ENCODE measurements at regions not wholly inside any gene's neighbourhood (a gene's known extent, or its start where the extent isn't known, plus 50 kb on each side); places are given as distances from the start of the nearest gene placed in this dataset.
"Not testable (repeated sequence)": the region's sequence is repeated elsewhere in the genome, so short reads cannot be mapped to it uniquely, and the experiment has no call there.

DNA sequence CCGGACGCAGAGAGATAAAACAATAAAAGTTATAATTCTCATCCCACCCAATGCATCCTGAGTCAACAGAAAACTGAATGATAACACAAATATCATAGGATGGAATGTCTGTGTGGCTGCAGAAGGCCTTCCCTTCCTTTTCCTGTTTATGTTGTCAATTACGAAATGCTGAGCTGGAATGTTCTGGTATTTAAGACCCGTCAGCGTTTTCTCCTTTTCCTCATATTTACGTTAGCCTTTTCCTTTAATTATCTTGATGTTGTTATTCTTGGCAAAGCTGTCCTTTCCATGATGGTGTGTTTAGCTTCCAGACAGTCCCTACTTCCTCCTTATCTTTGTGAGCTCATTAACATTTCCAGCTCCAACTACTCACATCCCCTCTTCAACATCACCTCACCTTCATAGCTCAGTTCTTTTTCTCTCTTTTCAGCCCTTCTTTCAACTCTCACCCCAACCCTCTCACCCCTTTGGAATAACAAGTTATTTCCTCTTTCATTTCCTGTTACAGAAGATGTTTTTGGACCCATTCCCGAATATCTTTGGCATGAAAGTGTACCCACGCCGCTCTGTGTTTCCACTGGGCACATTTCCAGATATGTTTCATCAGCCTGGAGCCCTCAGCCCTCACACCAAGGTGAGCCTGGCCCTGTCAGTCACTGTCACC is 221.6 kb downstream of the NR2F1-AS1 start:
- H3K27ac Mint-ChIP-seq: no peak overlapping the region
- DNase-seq (no peak), ATAC-seq (no peak)
- H3K4me1 Mint-ChIP-seq: no peaks in the 10 kb centered on the region
- POLR2A ChIA-PET: no interaction called here
- peaks cover 0 to 11% (median 7%) of the 10 kb centered on the region in 5 donors for H3K27me3 Mint-ChIP-seq
- H3K36me3 Mint-ChIP-seq: no peaks in the 10 kb centered on the region
- no peak overlapping the region for H3K4me3 Mint-ChIP-seq
- peaks cover 0 to 11% (median 0%) of the 10 kb centered on the region in 9 donors for H3K9me3 Mint-ChIP-seq

DNA sequence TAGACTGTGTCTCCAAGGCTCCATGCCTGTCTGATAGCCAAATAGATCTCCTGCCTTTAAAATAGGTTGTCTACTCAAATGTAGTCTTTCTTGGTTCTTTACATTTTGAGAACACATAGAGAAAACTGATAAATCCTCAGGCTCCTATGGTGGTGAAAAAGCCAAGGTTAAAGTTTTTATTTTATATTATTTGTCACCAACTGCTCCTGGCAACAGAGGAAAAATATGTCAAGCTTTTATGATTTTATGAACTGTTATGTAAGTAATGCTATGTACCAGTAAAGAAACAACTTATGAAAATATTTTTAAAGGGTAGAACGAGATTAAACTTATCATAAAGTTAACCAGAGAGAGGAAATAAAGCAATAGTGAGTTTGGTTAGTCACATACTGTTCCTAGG is 222.8 kb downstream of the NR2F1-AS1 start:
- Mint-ChIP-seq H3K27ac (no peak overlapping the region), H3K4me1 (no peaks in the 10 kb centered on the region), H3K4me3 (no peak overlapping the region), H3K9me3 (peaks cover 0 to 14% (median 0%) of the 10 kb centered on the region in 9 donors), H3K36me3 (no peaks in the 10 kb centered on the region), H3K27me3 (peaks cover 0 to 11% (median 7%) of the 10 kb centered on the region in 5 donors)
- no peak for ATAC-seq
- DNase-seq: no peak
- POLR2A ChIA-PET: no interaction called here

DNA sequence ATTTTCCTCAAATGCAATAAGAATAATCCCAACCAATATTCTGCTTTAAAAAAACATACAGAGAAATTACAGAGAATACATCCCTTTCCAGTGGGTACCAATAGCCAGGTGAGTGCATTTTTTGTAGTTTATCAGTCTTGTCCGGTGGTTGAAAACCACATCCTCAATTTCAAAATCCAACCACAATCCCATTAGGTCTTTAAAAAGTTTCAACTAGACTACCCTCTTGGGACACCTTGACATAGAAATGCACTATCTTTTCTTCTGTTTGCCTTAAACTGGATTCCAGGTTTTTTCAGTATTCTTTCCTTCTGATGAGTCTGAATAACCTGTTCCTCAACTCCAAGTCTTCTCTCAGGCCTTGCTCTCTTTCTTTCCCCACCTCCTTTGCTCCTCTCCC is 223.3 kb downstream of the NR2F1-AS1 start:
- Mint-ChIP-seq H3K9me3 (peaks cover 0 to 14% (median 0%) of the 10 kb centered on the region in 9 donors), H3K4me1 (no peaks in the 10 kb centered on the region), H3K4me3 (no peak overlapping the region), H3K36me3 (no peaks in the 10 kb centered on the region), H3K27ac (no peak overlapping the region), H3K27me3 (peaks cover 0 to 11% (median 7%) of the 10 kb centered on the region in 5 donors)
- POLR2A ChIA-PET: no interaction called here
- no peak for ATAC-seq
- no peak for DNase-seq

DNA sequence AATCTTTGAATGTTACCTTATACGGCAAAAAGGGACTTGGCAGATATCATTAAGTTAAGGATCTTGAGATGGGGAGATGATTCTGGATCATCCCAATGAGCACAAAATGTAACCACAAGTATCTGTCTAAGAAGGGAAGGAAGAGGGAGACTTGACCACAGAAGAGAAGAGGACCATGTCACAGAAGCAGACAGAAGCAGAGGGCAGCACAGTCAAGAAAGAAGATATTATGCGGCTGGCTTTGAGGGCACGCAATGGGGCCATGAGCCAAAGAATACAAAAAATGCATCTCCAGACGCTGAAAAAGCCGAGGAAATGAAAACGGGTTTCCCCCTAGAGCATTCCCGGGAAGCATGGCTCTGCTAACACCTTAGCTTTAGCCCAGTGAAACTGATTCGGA is 225.3 kb downstream of the NR2F1-AS1 start:
- Mint-ChIP-seq H3K36me3 (no peaks in the 10 kb centered on the region), H3K4me1 (no peaks in the 10 kb centered on the region), H3K4me3 (no peak overlapping the region), H3K9me3 (peaks cover 0 to 19% (median 0%) of the 10 kb centered on the region in 9 donors), H3K27ac (no peak overlapping the region), H3K27me3 (peaks cover 0 to 11% (median 7%) of the 10 kb centered on the region in 5 donors)
- ATAC-seq (no peak), DNase-seq (no peak)
- POLR2A ChIA-PET: no interaction called here

DNA sequence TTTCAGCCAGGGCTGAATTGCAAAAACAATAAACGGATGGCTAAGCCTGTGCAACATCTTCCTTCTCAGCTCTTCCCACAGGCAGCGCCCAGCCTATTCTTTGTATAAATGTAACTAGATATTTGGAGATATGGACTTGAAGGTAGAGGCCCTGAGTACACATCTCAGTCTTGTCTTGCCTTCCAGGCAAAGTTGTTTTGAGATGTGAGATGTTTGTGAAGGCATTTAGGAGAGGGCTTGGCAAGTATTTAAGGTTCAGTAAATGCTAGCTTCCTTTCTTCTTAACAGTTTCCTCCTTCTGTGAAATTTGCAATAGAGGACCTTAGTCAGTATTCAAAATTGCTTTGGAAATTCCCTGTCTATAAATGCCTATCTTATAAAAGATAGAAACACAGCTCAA is 228.8 kb downstream of the NR2F1-AS1 start:
- Mint-ChIP-seq H3K9me3 (peaks cover 0 to 19% (median 2%) of the 10 kb centered on the region in 9 donors), H3K4me1 (no peaks in the 10 kb centered on the region), H3K36me3 (no peaks in the 10 kb centered on the region), H3K27me3 (peaks cover 0 to 10% (median 0%) of the 10 kb centered on the region in 5 donors), H3K27ac (no peak overlapping the region), H3K4me3 (no peak overlapping the region)
- POLR2A ChIA-PET: no interaction called here
- no peak for ATAC-seq
- DNase-seq: no peak

DNA sequence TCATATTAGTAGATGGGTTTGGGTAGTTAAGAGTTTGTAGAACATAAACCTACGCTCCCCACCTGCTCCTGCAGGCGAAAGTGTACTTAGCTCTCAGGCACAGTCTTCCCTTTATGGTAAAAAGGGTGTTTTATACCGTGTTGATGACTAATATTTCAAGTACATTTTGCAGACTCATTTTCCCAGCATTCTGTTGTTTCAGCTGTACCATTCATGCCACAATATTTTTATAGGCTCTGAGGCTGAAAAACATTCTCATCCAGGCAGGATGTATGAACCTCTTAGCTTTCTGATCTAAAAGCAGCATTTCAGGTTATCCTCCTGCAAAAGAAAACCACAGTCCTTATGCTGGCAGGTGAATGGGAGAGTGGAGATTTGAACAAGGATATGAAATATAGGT is 231.4 kb downstream of the NR2F1-AS1 start:
- DNase-seq (no peak), ATAC-seq (no peak)
- H3K9me3 Mint-ChIP-seq: peaks cover 0 to 16% (median 4%) of the 10 kb centered on the region in 9 donors
- no peaks in the 10 kb centered on the region for H3K4me1 Mint-ChIP-seq
- POLR2A ChIA-PET: no interaction called here
- H3K27me3 Mint-ChIP-seq: peaks cover 0 to 7% (median 0%) of the 10 kb centered on the region in 5 donors
- no peak overlapping the region for H3K27ac Mint-ChIP-seq
- no peaks in the 10 kb centered on the region for H3K36me3 Mint-ChIP-seq
- H3K4me3 Mint-ChIP-seq: no peak overlapping the region

DNA sequence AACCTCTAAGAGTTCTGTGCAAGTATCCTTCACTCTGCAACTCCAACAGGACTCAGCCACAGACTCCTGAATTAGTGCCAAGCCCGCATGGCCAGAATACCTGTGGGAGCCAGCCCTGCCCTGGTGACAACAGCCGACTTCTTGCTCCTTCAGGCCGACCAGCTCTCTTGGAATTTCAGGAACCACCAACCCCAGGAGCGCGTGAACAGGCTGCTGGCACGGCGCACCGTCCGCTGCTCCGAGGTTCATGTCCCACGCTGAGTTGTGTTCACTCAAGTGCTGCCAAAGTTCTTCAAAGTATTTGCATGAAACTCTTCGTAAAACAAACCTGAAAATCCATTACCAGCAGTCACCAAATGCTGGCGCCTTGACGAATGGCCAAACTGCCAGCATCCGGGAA is 232.8 kb downstream of the NR2F1-AS1 start:
- ATAC-seq (no peak), DNase-seq (no peak)
- Mint-ChIP-seq H3K27ac (no peak overlapping the region), H3K4me3 (no peak overlapping the region), H3K4me1 (no peaks in the 10 kb centered on the region), H3K9me3 (peaks cover 0 to 13% (median 4%) of the 10 kb centered on the region in 9 donors), H3K27me3 (peaks cover 0 to 7% (median 0%) of the 10 kb centered on the region in 5 donors), H3K36me3 (no peaks in the 10 kb centered on the region)
- POLR2A ChIA-PET: no interaction called here

DNA sequence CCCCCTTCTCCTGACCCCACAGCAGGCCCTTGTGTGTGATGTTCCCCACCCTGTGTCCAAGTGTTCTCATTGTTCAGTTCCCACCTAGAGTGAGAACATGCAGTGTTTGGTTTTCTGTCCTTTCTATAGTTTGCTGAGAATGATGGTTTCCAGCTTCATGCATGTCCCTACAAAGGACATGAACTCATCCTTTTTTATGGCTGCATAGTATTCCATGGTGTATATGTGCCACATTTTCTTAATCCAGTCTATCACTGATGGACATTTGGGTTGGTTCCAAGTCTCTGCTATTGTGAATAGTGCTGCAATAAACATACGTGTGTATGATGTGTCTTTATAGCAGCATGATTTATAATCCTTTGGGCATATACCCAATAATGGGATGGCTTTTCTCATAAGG is 234.2 kb downstream of the NR2F1-AS1 start:
- H3K4me3 Mint-ChIP-seq, H3K4me1 Mint-ChIP-seq, POLR2A ChIA-PET, DNase-seq, H3K36me3 Mint-ChIP-seq, H3K27ac Mint-ChIP-seq, ATAC-seq, H3K27me3 Mint-ChIP-seq: not testable (repeated sequence)
- peaks cover 0 to 14% (median 2%) of the 10 kb centered on the region in 9 donors for H3K9me3 Mint-ChIP-seq

DNA sequence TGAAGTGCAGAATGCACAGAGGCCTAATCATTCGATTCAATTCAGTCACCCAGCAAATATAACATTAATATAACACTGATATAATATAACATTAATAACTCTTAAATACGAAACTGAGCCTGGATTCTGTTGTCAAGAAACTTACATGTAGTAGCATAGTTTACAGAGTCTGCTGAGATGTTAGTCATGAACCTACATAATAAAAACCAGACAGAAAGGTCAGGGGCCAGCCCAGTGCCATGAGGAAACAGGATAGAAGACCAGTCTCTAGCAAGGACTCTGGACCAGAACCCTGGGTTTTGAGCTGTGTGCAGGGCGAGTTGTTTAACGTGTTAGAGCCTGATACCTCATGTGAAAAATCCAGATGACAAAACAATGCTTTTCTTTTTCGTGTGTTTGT is 234.7 kb downstream of the NR2F1-AS1 start:
- Mint-ChIP-seq H3K27me3 (peaks cover 0 to 7% (median 0%) of the 10 kb centered on the region in 5 donors), H3K36me3 (no peaks in the 10 kb centered on the region), H3K4me3 (no peak overlapping the region), H3K9me3 (peaks cover 0 to 12% (median 2%) of the 10 kb centered on the region in 9 donors), H3K4me1 (no peaks in the 10 kb centered on the region), H3K27ac (no peak overlapping the region)
- ATAC-seq (no peak), DNase-seq (no peak)
- POLR2A ChIA-PET: no interaction called here

DNA sequence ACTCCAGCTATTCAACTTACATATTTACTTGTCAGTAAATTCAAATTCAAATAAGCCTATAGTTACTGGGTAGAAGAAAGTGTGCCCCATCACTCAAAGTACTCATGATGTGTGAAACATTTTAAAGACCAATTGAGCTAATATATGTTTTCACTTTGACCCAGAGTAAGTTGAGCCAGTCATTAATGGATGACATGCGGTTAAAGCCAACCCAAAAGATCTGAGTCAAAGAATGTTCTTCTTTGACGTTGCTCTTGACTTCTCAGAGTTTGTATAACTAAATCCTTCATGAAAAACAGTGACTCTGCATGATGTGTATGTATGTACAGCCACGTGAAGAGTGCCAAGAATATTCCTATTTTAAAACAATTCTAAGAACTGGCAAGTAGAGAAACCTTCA is 237.4 kb downstream of the NR2F1-AS1 start:
- ATAC-seq (no peak), DNase-seq (no peak)
- no peaks in the 10 kb centered on the region for H3K4me1 Mint-ChIP-seq
- no peak overlapping the region for H3K4me3 Mint-ChIP-seq
- no peak overlapping the region for H3K27ac Mint-ChIP-seq
- POLR2A ChIA-PET: no interaction called here
- no peaks in the 10 kb centered on the region for H3K36me3 Mint-ChIP-seq
- H3K27me3 Mint-ChIP-seq: peaks cover 0 to 3% (median 0%) of the 10 kb centered on the region in 5 donors
- peaks cover 0 to 14% (median 2%) of the 10 kb centered on the region in 9 donors for H3K9me3 Mint-ChIP-seq

DNA sequence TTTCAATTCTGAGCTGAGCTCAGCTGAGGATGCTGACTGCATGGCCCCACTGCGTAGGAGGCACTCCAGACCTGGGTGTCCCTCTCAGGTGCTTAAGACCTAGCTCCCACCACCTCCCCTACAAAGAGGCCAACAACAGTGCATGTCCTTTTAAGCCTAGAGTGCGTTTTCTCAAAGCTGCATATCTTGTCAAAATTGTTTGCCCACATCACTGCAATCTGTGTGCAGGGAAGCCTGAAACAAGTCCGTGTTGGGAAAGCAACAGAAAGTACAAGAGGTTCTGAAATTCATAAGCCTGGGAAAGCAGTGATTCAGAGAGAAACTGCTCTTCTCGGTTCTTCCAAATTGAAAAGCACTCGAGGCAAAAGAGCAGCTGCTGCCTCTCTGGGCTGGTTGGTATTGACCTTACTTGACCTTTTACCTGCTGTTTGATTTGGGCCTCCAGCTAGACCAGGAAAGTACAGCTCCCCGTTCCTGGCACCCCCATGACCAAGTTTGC is 238.4 kb downstream of the NR2F1-AS1 start:
- POLR2A ChIA-PET: no interaction called here
- Mint-ChIP-seq H3K27me3 (peaks cover 0 to 1% (median 0%) of the 10 kb centered on the region in 5 donors), H3K9me3 (peaks cover 0 to 14% (median 0%) of the 10 kb centered on the region in 9 donors), H3K4me1 (no peaks in the 10 kb centered on the region), H3K27ac (no peak overlapping the region), H3K4me3 (no peak overlapping the region), H3K36me3 (peaks cover 0 to 1% (median 0%) of the 10 kb centered on the region in 3 donors)
- DNase-seq: no peak
- ATAC-seq: no peak

DNA sequence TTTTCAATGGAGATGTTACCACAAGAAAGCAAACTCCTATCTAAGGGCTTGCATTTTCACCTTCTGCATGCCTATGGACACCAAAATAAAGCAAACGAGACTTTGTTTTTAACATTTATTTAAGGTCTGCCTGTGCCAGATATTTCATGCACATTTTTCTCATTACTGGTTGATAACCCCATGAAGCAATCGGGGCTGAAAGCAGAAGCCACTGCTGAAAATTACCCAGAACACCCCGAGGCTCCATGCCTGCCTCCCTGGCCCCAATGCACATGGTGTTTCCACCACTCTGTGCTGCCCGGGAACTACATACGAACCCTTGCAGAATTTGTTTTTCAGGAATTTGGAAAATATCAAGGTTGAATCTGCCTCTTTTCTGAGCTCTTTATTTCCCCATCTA is 240.1 kb downstream of the NR2F1-AS1 start:
- no peak for DNase-seq
- POLR2A ChIA-PET: no interaction called here
- Mint-ChIP-seq H3K27me3 (peaks cover 0 to 3% (median 0%) of the 10 kb centered on the region in 5 donors), H3K4me3 (no peak overlapping the region), H3K4me1 (no peaks in the 10 kb centered on the region), H3K9me3 (peaks cover 0 to 14% (median 0%) of the 10 kb centered on the region in 9 donors), H3K27ac (no peak overlapping the region), H3K36me3 (peaks cover 0 to 6% (median 0%) of the 10 kb centered on the region in 3 donors)
- ATAC-seq: no peak

DNA sequence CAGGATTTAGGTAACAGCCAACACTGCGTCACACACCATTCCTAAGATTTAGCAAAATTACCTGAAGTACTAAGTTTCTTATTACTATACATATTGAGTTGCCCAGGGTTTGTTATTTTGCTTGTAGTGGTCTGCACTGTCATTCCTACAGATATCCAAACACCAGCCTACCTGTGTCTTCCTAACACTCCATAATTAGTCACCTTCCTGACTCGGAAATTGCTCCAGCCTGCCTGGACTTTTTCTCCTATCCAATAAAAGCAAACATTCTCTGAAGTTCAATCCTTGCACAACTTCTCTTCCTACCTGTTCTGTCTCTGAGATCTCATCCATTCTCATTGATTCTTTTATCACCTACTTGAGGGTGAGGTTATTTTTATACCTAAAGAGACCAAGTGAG is 243.9 kb downstream of the NR2F1-AS1 start:
- ATAC-seq (no peak), DNase-seq (no peak)
- POLR2A ChIA-PET: no interaction called here
- Mint-ChIP-seq H3K27me3 (peaks cover 0 to 3% (median 0%) of the 10 kb centered on the region in 5 donors), H3K4me1 (no peaks in the 10 kb centered on the region), H3K27ac (peak overlapping the region in 1 of 10 donors; percentile 30), H3K4me3 (no peak overlapping the region), H3K9me3 (peaks cover 0 to 13% (median 0%) of the 10 kb centered on the region in 9 donors), H3K36me3 (peaks cover 0 to 6% (median 0%) of the 10 kb centered on the region in 3 donors)
